GM19372 (cell line): ENCODE measurements at regions not wholly inside any gene's neighbourhood (a gene's known extent, or its start where the extent isn't known, plus 50 kb on each side); places are given as distances from the start of the nearest gene placed in this dataset.

Experiments used
- ATAC-seq: cut with Tn5 transposase; IDR thresholded peaks from one replicate; pipeline ENCODE4 v1.9.1; 2021; ENCODE audit warnings: mild to moderate bottlenecking, low read depth, moderate library complexity; ENCODE audit not compliant: unreplicated experiment

GRCh38 chr1:105886309-105886708, 1170.2 kb upstream of the PRMT6 start:
- ATAC-seq = no peak

- ATAC-seq = no peak
Observed at GRCh38 chr1:105891308-105891707, 1165.2 kb upstream of the PRMT6 start.

- no peak for ATAC-seq
Observed at GRCh38 chr1:105894006-105894405, 1162.5 kb upstream of the PRMT6 start.

- ATAC-seq = no peak
Observed at GRCh38 chr1:105909811-105910210, 1146.7 kb upstream of the PRMT6 start.

DNA sequence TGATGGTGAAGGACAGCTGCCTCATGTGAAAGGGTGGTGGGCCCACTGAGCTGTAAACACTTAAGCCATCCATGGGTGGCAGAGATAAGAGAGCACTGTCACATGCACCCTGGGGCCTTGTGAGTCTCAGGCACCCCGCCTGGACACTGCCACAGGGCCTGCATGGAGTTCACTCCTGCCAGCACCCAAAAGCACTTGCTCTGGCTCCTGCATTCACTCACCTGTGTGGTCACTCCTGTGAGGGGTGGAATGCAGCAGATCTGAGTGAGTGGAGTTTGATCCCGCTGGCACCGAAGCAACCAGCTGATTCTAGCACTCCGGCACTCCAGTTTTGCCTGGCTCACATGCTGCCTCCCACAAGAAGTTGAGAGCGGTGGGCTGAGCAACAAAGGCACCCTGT, 1142.1 kb upstream of the PRMT6 start:
- no peak for ATAC-seq

DNA sequence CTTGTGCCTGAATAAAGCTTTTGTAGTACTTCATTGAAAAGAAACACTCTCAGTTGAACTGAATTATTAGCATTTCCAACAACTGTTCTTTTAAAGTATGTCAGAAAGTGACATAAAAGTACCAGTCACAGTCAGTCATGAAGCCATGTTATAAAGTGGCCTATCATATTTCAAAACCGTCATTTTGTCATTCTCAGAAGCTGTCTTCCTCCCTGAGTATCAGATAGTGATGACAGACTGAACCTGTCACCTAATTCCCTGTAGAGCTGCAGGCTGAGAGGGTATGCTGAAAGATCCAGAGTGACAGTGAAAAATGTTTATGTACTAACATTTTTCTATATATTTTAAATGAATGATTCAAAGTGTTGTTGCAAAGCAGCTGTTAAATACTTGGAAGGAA, 1121.7 kb upstream of the PRMT6 start:
- no peak for ATAC-seq

DNA sequence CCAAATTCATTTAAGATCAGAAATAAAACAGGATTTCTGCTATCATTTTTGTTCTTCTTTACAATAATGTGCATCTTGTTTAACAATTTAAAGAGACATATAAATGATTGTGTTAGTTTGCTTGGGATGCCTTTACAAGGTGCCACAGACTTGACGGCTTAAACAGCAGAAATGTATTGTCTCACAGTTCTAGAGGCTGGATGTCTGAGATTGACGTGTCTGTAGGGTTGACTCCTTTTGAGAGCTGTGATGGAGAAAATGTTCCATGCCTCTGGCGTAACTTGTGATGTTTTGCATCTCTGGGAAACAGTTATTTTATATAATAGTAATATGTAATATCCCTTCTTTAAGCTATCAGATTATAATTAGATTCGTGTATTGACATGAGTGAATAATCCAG, 1091.6 kb upstream of the PRMT6 start:
- ATAC-seq = no peak

- no peak for ATAC-seq
Observed at GRCh38 chr1:105997516-105997915, 1059.0 kb upstream of the PRMT6 start.

GRCh38 chr1:106022312-106022902, 1034.1 kb upstream of the PRMT6 start:
- no peak for ATAC-seq

- no peak for ATAC-seq
Observed at GRCh38 chr1:106027871-106028270, 1028.6 kb upstream of the PRMT6 start.

DNA sequence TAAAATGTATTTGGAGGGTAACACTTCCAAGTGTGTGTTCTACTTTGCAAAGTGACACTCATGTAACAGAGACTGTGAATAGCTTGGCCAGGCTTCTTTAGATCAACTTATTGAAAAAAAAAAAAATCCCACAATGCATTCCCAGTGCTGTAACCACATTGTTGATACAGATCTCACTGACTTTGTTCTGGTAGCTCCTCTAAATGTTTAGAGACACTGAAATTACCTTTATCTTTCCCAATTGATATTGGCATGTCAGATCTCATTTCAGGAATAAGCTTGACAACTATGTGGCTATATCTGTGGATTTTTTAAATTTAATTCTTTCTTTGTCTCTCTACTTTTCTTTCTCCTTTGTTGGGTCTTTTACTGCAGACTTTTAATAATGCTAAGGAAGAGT, 1018.9 kb upstream of the PRMT6 start:
- ATAC-seq = no peak

GRCh38 chr1:106038260-106038659, 1018.2 kb upstream of the PRMT6 start:
- ATAC-seq = no peak

DNA sequence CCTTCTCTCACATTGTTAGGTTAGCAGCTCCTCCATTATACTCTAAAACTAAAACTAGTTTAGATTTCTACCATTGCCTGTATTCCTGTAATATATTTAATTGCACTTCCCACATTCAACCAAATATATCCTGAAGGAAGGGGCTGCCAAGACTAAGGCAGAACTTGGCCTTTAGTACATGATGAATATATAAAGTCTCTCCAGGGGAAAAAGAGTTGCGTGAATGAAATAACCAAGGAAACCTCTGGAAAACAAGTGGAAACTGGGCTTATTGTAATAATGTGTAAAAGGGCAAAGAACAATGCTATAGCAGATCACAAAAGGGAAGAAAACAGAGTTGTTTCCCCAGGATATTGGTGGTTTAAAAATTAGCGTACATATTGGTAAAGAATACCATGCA, 1012.5 kb upstream of the PRMT6 start:
- ATAC-seq = no peak

DNA sequence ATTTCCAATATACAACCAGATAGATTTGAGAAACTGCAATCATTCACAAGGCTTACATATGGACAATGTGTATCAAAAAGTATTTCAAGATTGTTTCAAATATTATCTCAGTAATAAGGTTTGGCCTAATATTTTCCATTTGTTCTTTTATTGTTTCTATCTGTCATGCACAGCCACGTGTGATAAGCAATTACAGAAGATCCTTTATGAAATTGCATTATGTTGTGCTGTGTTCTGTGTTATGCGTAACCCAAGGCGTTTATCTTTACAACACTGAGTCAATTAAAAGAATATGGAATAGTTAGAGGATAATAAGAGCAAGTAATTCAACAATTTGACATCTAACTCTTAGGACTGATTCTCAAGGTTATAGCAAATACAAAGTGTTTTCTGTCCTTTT, 1009.3 kb upstream of the PRMT6 start:
- no peak for ATAC-seq

DNA sequence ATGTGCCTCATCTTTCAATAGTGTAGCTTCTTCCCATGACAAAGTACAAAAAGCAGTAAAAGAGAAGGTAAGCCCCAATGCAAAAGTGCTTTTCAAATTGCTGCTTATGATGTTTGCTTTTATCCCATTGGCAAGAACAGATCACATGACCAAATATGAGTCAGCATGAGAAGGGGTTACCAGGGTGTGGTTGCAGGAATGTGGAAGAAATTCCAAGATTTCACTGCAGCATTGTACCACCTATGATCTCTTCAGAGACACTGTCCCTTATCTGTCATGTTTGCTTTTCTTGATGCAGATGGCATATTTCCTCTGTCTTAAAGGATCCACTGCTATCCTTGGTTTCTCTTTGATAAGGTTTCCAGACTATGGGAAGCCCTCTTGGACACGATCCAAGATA, 1006.9 kb upstream of the PRMT6 start:
- no peak for ATAC-seq

DNA sequence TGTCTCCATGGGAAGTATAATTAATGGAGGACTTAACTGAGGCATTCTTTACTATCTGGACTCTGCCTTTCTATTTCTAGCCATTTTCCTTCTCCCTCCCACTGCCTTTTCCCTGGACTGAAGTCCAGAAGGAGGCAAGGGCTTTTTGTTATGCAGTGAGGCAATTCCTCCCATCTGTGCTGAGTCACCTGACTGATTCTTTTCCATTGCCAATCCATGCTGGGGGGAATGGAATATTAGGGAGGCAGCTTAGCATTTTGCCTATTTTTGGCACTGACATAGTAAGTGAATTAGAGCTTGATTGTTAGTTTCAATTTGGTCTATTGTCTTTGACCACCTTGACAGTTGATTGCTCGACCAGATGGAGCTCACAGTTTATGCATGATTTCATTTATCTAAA, 1000.6 kb upstream of the PRMT6 start:
- ATAC-seq = no peak

DNA sequence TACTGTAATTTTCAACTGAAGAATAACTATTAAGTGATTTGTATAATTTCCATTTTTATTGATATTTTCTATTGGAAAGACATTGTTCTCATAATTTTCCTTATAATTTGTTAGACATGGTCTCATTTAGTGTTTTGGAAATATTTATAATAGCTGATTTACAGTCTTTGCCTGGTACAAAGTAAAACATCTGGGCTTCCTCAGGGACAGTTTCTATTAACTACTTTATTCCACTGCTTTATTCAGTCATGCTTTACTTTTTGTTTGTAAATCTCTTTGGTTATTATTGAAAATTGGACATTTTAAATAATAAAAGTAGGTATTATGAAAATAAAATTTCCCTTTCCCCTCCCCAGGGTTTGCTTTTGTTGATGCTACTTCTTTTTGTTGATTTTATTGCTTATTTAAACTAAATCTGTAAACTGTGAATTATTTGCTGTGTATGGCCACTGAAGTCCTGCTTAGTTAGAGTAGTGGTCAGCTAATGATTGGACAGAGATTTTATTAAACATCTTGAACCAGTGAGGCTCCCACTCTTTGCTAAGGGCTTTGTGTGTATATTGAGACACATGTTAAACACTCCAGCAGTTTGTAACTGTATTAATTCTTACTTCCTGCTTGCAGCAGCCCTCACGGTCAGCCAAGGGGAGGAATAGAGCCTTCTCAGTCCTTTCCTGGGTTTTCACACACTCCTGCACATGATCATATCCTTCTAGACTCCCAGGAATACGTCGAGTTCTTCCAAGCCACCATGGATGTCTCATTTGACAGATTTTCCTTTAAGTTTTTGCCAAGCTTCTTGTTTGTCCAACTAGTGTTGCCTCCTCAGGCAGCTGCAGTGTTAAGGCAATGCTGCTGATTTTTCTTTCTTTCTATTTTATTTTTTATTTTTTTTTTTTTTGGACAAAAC, 994.6 kb upstream of the PRMT6 start:
- no peak for ATAC-seq

- ATAC-seq = no peak
Observed at GRCh38 chr1:106063510-106063909, 993.0 kb upstream of the PRMT6 start.

DNA sequence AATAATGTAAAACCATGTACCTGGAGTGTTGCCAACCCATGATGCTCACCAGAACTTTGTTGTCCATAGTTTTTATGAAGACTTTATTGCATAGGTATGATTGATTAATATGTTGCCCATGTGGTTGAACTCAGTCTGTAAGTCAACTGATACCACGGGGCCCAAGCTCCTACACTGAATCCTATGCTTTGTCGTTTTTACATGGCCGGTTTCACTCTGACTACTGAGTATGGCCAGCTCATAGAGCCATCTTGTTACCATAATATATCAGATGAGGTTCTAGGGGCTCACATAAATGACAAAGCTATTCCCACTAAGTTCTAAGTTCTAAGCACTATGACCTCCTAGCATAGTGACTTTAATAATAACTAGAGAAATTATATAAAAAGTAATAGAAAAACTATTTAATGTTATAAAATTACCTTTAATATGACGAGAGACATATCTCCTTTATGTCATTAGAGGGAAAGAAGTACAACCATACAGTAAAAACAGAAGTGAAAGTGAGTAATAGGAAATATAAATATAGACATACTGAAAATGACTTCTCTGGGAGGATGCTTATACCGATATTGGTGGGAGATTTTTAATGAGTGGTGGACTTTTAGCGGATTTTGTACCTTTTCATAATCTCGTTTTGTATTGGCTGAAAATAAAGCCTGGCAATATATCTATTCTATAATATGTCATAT, 983.4 kb upstream of the PRMT6 start:
- peak; percentile 80 for ATAC-seq

DNA sequence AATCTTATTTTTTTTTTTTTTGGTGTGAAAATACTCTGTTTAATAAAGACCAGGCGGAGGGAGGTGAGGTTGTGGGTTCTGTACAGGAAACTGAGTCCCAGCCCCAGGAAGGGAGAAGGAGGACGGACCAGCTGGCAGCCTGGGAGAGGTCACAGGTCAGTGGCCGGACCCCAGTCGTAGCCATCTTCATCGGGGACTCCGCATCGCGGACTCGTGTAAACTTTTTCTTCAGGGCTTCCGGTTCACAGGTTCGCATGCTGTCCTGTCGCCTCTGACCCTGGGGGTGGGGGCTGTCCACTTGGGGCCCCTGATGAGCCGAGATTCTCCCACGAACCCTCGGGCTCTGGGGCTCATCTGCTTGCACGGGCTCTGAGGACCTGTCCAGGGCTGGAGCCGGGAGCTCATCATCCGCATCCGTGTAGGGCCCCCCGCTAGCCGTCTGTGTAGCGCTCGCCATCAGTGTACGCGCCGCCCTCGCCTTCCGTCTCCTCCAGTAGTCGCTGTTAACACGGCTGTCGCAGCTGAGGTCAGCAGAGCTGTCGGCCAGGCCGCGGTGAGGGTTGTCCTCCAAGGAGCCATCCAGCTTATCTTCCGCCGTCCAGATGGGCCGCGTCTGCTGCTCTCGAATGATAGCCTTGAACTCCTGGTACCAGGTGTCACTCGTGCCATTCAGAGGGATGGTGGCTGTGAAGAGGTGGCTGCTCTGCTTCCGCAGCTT, 975.7 kb upstream of the PRMT6 start:
- ATAC-seq = no peak

DNA sequence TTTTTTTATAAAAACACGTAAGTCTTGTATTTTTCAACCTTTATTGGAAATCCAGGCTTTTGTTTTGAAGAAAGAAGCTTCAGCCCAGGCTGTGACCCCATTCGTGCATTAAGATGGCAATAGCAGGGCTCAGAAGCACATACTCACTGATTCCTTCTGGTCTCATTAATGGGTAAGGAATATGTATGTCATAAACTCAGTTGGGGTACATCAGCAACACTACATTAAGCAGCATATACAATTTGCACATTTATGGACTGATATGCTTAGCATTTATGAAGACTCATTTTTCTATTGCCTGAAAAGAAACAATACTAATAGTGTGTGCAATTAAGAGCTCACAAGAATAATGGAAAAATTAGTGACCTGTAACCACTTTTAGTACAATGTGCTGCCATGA, 945.4 kb upstream of the PRMT6 start:
- no peak for ATAC-seq
